Fibroblast of skin of right biceps (primary cell): ENCODE measurements at regions not wholly inside any gene's neighbourhood (a gene's known extent, or its start where the extent isn't known, plus 50 kb on each side); places are given as distances from the start of the nearest gene placed in this dataset.
A peak's percentile ranks its signal among the peaks of the same experiment; 100 is the strongest.

Experiments used
- DNase-seq: peaks from one replicate; pipeline ENCODE4 v3.0.0-alpha.2; 2013

DNA sequence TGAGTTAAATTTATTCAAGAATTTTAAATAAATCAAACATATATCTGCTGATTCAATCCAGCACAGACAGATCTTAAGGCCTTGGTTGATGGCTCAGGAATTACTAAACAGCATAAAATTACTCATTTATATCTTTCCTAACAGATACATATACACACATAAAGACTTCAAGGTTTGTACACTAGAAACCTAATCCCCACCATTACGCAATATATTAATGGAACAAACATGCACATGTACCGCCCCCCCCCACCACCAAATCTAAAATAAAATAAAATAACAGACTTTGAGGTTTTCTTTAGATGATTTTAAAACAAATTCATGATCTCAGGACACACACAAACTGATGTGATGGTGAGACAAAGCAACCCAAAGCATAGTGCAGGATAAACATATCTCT, 333.9 kb upstream of the DDX53 start:
- no peak for DNase-seq

- DNase-seq, result peak; percentile 13
Observed at GRCh38 chrX:22666441-22666840, 333.3 kb upstream of the DDX53 start.

- DNase-seq, result no peak
Observed at GRCh38 chrX:22674932-22675331, 324.8 kb upstream of the DDX53 start.

DNA sequence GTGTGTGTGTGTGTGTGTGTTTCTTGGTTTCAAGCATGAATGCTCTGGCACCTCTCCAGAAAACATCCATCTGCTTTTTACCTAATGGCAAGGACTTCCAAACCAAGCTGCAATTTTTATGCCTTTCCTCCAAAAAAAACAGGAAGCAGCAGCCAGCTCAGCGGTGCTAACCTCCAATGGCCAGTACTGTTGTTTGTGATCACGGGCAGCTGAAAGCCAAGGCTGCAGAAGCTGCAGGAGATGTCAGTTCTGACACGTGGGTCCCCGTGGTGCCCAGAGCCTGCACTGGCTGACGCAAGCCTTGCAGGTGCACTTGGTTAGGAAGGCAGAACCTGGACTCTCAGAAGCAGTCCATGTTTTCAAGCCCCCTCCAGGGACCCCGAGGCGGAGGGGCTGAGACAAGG, 313.6 kb upstream of the DDX53 start:
- DNase-seq, result peak; percentile 63

DNA sequence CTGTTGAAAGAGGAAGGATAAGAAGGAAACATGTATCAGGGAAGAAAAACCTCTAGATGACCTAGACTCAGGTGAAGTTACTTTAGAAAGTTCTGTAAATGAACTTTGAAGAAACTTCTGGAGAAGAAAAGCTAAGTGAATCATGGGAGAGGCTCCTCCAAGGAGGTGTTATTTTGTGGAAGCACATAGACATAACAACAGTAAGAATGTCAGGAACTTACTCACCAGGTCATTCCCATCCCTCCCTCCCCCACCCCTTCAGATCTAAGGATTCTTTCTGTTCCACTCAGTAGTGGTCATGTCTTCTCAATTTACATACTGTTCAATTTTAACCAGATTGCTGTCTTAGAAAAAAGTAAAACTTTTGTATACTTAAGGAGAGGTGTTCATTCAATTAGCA, 310.5 kb upstream of the DDX53 start:
- peak; percentile 42 for DNase-seq

GRCh38 chrX:22690116-22690515, 309.6 kb upstream of the DDX53 start:
- peak; percentile 30 for DNase-seq

DNA sequence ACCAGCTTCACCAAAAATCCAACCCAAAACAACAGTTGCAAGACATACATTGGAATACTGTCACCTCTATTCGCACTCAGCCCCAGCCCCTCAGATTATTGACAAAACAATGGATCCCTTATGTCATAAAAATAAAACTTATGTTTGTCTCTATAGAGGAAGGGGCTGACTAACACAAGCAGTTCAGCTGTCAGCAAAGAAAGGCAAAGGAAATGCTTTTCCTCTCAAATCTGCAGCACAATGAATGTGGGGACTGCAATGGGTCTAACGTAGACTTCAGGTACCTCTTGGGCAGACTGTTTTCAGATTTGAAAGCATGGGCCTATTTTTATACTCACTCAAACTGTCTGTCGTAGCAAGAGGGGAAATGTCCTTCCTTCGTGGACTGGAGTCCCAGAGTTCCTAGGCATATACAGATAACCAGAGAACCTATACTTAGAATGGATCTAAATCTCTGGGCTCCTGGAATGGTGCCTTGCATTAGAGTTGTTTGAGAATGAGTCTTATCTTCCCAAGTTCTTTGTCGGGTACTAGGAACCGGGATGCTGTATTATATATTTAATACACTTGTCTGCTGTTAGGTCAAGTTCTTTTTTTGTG, 307.7 kb upstream of the DDX53 start:
- DNase-seq, result no peak

DNA sequence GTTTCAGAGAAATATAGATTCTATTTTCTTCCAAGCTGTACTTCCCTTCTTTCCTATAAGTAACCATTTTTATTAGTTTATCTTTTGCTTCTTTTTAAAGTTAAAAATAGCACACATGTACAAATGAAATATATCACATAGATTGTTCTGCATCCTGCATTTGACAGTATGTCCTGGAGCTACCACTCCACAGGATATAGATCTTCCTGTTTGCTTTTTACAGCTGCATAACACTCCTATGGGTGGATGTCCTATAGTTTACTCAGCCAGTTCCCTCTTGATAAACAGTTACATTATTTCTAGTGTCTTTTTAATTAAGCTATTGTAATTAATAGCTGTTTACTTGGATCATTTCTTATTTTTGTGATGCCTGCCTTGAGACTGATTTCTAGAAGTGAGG, 301.6 kb upstream of the DDX53 start:
- no peak for DNase-seq

- peak; percentile 38 for DNase-seq
Observed at GRCh38 chrX:22699581-22700091, 300.1 kb upstream of the DDX53 start.

DNA sequence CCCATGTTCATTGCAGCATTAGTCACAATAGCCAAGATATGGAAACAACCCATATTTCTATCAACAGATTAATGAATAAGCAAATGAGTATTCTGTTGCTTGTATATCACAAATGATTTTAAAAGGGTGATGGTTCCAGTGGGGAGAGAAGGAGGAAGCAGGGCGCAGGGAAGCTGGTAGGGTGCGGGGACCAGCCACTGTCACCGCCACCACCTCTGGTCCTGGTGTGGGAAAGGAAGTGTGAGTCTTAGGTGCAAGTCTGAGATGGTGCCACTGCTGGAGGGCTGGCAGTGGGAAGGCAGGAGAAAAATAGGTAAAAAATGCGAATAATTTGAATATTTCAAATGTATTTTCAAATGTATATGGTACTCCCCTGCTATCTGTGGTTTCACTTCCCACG, 286.8 kb upstream of the DDX53 start:
- DNase-seq, result no peak

GRCh38 chrX:22730542-22730941, 269.2 kb upstream of the DDX53 start:
- DNase-seq, result no peak

DNA sequence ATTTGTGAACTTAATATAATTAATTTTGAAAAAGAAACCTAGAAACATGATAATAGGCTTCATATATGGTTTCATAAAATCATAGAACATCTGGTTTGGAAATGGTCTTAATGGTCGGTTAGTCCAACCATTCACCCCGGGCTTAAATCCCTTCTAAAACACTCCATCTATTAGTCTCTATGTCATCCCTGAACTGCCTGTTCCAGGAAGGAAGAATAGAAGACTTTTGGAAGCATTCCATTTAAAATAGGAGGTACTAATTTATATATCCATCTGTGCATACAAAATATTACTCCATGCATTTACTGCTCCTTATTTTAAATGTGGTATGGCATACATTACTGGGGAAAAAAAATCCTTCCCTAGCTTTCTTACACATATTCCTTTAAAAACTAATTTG, 262.2 kb upstream of the DDX53 start:
- no peak for DNase-seq

DNA sequence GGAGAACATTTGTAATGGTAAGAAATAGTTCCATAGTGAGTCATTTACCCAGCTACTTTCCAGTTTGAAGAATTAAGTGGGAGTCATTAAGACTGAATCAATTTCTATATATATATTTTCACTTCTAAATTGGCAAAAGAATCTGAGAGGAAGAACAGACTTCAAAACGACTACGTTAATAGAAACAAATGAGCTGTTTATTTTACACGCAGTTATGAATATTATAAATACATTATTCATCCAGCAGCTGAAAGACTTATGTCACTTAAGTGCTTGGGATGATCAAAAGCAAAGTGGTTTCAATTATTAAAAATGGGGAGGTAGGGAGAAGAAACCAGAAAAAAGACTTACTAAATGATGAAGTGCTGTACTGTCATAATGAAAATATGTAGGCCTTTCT, 260.5 kb upstream of the DDX53 start:
- DNase-seq, result peak; percentile 58

- no peak for DNase-seq
Observed at GRCh38 chrX:22740836-22741235, 258.9 kb upstream of the DDX53 start.

DNA sequence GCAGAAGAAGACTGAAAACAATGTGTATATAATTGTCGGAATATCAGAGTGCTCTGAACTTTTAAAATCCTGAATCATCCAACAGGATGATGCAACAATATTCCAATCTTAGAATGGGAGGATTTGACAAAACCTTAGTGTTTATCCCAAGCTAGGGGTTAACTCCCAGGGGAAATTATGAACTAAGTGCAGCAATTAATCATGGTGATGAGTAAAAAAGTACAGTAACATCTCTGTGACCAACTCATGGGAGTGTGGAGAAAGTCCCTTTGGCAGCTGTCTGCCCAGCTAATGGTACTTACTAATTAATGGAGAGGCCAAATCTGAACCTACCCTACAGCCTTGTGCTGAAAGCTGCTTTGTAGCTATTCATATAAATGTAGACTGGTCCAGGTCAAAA, 257.6 kb upstream of the DDX53 start:
- DNase-seq, result peak; percentile 84

DNA sequence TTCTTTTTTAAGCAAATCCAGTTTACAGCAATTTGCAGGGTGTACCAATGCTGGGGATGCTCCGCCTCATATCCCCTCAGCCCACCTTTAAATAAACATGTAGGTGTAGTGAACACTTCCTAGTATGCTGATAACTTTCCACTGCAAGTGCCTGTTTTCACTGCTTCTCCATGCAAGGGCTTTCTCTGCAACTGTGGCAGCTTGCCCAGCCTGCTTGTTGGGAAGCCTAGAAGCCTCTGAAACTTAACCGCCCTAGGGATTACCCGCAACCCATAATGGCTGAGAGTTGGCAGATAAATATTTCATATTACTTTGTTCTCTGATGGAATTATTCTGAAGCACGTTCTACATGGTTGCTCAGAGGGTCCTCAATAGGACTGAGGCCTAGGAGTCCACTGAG, 253.7 kb upstream of the DDX53 start:
- DNase-seq, result no peak

DNA sequence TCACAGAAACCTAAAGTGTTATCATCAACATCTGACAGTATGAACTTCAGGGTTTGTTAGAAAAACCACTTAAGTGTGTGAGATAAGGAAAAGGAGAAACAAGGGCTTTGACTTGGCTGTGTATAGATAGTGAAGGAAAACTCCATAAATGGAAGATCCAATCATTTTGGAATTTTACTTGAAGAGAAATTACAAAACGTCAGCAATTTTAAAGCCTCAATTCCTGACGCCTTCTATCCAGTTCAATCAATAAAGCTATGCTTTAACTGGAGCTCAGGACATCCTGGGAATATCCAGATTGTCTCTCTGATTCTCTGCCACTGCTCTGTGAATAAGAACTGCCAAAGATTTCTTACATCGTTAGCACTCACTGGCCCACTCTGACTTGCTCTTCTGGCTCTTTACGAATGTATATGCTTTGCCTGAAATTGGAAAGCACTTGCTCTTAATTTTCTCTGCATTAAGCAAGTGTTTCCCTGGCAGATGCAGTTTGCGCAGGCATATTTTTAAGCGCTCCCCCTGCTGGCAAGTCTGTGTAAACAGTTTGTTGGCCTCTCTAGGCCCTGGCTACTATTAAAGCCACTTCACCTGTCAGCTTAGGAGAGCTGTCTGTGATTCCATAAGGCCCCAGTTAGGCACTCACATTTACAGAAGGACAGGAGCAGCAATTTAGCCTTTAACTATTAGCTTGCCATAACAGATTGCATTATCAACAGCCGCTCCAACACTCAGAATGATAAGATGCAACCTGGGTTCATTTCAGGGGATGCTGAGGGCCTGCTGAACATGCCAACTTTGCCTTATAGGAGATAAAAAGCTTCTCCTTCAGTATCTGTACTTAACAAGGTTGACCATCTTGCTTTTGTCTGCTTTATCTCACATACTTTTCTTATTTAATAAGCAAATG, 251.4 kb upstream of the DDX53 start:
- peak; percentile 31 for DNase-seq

GRCh38 chrX:22758807-22759481, 240.8 kb upstream of the DDX53 start:
- no peak for DNase-seq

GRCh38 chrX:22760513-22761057, 239.2 kb upstream of the DDX53 start:
- DNase-seq, result no peak

DNA sequence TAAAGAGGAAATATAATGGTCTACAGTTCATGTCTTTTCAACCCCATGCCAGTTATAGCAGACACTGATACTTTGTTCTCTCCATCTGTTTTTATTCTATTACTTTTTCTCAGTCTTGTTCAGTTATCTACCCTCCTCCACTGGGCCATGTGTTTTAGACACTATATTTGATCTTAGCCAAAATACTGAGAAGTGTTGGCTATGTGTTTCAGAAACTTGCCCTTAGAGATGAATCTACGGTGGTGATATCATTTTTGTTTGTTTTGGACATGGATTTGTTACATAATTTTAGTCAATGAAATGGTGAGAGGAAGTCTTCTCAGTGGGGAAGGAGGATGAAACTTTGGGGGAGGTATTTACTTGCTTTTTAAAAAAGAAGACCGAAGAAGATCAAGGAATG, 211.5 kb upstream of the DDX53 start:
- DNase-seq, result no peak

DNA sequence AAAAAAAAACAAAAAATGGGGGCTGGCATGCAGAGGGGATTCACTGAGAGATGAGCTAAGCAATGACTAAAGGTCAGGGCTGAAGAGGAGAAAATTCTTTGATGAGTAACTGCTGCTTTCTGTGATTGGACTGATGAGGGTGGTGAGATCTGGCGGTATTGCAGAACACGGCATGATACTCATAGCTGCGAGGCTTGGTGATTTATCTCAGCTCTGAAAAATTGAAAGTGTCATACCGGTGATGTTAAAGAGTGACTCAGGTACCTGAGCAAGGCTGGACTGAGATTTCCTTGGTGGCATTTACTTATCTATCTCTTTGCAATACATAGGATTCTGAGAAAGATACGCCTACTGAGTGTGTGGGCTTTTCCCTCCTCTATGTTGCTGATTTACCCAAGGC, 204.1 kb upstream of the DDX53 start:
- peak; percentile 1 for DNase-seq

DNA sequence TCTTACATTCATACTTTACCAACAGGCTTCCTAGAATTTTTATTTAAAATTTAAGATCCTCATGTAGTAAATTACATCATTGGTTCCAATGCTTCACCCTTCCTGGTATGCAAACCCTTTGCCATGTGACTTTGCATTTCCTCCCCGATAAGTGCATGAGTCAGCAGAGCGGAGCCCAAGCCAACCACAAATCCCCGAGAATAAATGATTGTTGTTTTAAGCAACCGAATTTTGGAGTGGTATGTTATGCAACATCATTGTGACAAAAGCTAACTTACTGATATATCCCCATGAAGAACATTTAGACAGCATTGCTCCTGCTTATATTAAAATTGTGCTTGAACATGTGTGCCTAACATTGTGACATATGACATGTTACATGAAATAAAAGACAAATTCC, 199.4 kb upstream of the DDX53 start:
- DNase-seq, result peak; percentile 88

DNA sequence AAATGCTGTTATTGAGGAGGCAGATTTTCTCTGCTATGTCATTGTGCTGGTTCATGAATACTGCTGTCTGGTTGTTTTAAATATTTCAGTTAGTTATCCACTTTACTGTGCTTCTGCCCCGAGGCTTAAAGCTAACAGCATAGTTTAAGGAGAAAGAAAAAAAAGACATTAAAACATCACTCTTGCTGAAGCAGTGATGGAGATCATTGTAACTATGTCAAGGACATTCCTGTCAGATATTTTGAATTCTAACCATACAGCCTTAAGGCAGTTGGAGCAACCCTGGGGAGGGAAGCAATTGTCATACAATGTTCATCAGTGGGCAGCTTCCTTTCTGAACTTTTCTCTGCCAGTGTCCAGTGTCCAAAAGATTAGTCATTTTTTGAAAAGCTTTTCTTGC, 199.0 kb upstream of the DDX53 start:
- DNase-seq, result peak; percentile 10

DNA sequence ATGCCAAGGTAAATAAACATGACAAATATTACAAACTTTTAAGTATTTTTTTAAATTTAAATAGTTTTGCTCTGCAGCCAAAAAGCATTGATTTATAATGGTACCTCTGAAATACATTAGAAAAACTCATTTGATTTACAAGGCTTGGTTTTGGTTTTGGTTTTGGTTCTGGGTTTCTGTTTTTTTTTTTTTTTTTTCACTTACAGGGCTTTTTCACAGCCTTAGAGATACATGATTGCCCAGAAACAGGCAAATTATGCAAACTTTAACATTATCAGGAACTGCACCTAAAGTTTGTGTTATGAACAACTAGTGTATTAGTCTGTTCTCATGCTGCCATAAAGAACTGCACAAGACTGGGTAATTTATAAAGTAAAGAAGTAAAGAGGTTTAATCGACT, 196.4 kb upstream of the DDX53 start:
- DNase-seq, result no peak
